Panc1 (cell line): ENCODE measurements at regions not wholly inside any gene's neighbourhood (a gene's known extent, or its start where the extent isn't known, plus 50 kb on each side); places are given as distances from the start of the nearest gene placed in this dataset.

Experiments used
- ATAC-seq: fragments of 200-7000 bp; cut with Tn5 transposase; 2 replicates; pipeline ENCODE4 v1.9.1; 2020; ENCODE audit warnings: mild to moderate bottlenecking, moderate library complexity
- BruUV-seq: library from RNA; stranded (reverse); fragments of 400-500 nt; replicated peaks from 2 replicates; lab custom pipeline; 2021; lab: Mats Ljungman, UMichigan
- CTCF ChIA-PET: fragments of 300-600 bp; sonication (Branson Sonifier 250); formaldehyde crosslinking; loops from one replicate; lab custom pipeline; 2022; ENCODE audit warnings: antibody characterized with exemption; lab: Charles Lee
- POLR2A ChIA-PET: fragments of 300-600 bp; sonication (Branson Sonifier 250); formaldehyde crosslinking; loops from one replicate; lab custom pipeline; 2022; ENCODE audit warnings: antibody characterized with exemption; lab: Charles Lee
- DNase-seq: peaks from one replicate; pipeline ENCODE4 v3.0.0-alpha.2; 2010; ENCODE audit warnings: low read depth, low spot score
- H3K27ac ChIP-seq: 2 replicates; pipeline ENCODE4 v1.5.1; 2011; ENCODE audit warnings: mild to moderate bottlenecking, low read length, inconsistent platforms
- H3K27me3 ChIP-seq: fragments of 200-500 bp; sonication (Bioruptor generic); 2 replicates; pipeline ENCODE4 v1.6.0; 2014; ENCODE audit warnings: low read length, inconsistent platforms; ENCODE audit not compliant: control insufficient read depth, insufficient read depth
- H3K36me3 ChIP-seq: fragments of 200-500 bp; sonication (Bioruptor generic); 2 replicates; pipeline ENCODE4 v1.5.1; 2014; ENCODE audit warnings: inconsistent platforms, mild to moderate bottlenecking, low read length, moderate library complexity; ENCODE audit not compliant: control insufficient read depth, insufficient read depth
- H3K4me1 ChIP-seq: 2 replicates; pipeline ENCODE4 v1.5.1; 2011; ENCODE audit warnings: inconsistent platforms, mild to moderate bottlenecking, low read length, moderate library complexity; ENCODE audit not compliant: control insufficient read depth, insufficient read depth
- H3K4me3 ChIP-seq, 2 experiments: 2 replicates each; pipeline ENCODE4 v1.5.1; 2011 to 2012; ENCODE audit warnings: low read depth in 2 of 2, low read length in 2 of 2, mild to moderate bottlenecking in 2 of 2, inconsistent platforms in 1 of 2, moderate library complexity in 1 of 2
- H3K9me3 ChIP-seq: fragments of 200-500 bp; sonication (Bioruptor generic); 2 replicates; pipeline ENCODE4 v1.5.1; 2014; ENCODE audit warnings: low read depth, mild to moderate bottlenecking, inconsistent platforms, low read length, moderate library complexity; ENCODE audit not compliant: control insufficient read depth, insufficient read depth
- POLR2AphosphoS5 ChIP-seq: IDR thresholded peaks from 2 replicates; pipeline ENCODE4 v1.6.1; 2012; ENCODE audit warnings: mild to moderate bottlenecking, low read depth, low read length, moderate library complexity
- SIN3A ChIP-seq: IDR thresholded peaks from 2 replicates; pipeline ENCODE4 v1.6.1; 2012; ENCODE audit warnings: low read depth, mild to moderate bottlenecking, low read length, moderate library complexity, borderline replicate concordance; ENCODE audit not compliant: insufficient read depth
- TCF7L2 ChIP-seq: IDR thresholded peaks from 2 replicates; pipeline ENCODE4 v1.6.1; 2011; ENCODE audit warnings: mild to moderate bottlenecking, low read depth, low read length, inconsistent platforms
- in situ Hi-C: cut with HindIII; loops from 2 replicates; pipeline ENCODE4 v1.10.0; 2016; ENCODE audit warnings: low sequenced_read_pairs, low pct_unique_long_range_greater_than_20kb
- intact Hi-C: fragments of 100-400 bp; cut with micrococcal nuclease; formaldehyde crosslinking; loops from one replicate; pipeline ENCODE4 v1.10.0; 2022; ENCODE audit not compliant: unreplicated experiment
- TF ChIP-seq, protein P1 (sequence below), 2 experiments: IDR thresholded peaks; 2 replicates each; pipeline ENCODE4 v1.6.1; 2011 to 2012; ENCODE audit warnings: low read depth in 2 of 2, control low read depth in 1 of 2, low read length in 1 of 2, mild to moderate bottlenecking in 1 of 2, moderate library complexity in 1 of 2; ENCODE audit not compliant: insufficient read depth in 1 of 2
- TF ChIP-seq, protein P2 (sequence below): fragments of 450-650 bp; IDR thresholded peaks from 2 replicates; pipeline ENCODE4 v1.5.1; 2017; ENCODE audit warnings: mild to moderate bottlenecking

- ChIA-PET POLR2A (no interaction called here), CTCF (no interaction called here)
- no TSS peak for BruUV-seq
- H3K9me3 ChIP-seq, result no peaks in the 10 kb centered on the region
- ATAC-seq, result no peak
- in situ Hi-C loops, result no loop called here
- intact Hi-C loops, result no loop called here
- no peak overlapping the region for H3K4me3 ChIP-seq
- H3K36me3 ChIP-seq, result no peaks in the 10 kb centered on the region
- TF ChIP-seq, protein P1, sequence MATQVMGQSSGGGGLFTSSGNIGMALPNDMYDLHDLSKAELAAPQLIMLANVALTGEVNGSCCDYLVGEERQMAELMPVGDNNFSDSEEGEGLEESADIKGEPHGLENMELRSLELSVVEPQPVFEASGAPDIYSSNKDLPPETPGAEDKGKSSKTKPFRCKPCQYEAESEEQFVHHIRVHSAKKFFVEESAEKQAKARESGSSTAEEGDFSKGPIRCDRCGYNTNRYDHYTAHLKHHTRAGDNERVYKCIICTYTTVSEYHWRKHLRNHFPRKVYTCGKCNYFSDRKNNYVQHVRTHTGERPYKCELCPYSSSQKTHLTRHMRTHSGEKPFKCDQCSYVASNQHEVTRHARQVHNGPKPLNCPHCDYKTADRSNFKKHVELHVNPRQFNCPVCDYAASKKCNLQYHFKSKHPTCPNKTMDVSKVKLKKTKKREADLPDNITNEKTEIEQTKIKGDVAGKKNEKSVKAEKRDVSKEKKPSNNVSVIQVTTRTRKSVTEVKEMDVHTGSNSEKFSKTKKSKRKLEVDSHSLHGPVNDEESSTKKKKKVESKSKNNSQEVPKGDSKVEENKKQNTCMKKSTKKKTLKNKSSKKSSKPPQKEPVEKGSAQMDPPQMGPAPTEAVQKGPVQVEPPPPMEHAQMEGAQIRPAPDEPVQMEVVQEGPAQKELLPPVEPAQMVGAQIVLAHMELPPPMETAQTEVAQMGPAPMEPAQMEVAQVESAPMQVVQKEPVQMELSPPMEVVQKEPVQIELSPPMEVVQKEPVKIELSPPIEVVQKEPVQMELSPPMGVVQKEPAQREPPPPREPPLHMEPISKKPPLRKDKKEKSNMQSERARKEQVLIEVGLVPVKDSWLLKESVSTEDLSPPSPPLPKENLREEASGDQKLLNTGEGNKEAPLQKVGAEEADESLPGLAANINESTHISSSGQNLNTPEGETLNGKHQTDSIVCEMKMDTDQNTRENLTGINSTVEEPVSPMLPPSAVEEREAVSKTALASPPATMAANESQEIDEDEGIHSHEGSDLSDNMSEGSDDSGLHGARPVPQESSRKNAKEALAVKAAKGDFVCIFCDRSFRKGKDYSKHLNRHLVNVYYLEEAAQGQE (IDR thresholded peaks at IDR 0.05; ENCODE audit: insufficient read depth in 1 of 2, low read depth in 2 of 2, low read length in 1 of 2), result no peak
- TF ChIP-seq POLR2AphosphoS5 (no peak), SIN3A (no peak), TCF7L2 (no peak)
- TF ChIP-seq, protein P2, sequence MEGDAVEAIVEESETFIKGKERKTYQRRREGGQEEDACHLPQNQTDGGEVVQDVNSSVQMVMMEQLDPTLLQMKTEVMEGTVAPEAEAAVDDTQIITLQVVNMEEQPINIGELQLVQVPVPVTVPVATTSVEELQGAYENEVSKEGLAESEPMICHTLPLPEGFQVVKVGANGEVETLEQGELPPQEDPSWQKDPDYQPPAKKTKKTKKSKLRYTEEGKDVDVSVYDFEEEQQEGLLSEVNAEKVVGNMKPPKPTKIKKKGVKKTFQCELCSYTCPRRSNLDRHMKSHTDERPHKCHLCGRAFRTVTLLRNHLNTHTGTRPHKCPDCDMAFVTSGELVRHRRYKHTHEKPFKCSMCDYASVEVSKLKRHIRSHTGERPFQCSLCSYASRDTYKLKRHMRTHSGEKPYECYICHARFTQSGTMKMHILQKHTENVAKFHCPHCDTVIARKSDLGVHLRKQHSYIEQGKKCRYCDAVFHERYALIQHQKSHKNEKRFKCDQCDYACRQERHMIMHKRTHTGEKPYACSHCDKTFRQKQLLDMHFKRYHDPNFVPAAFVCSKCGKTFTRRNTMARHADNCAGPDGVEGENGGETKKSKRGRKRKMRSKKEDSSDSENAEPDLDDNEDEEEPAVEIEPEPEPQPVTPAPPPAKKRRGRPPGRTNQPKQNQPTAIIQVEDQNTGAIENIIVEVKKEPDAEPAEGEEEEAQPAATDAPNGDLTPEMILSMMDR, result no peak
- no peaks in the 10 kb centered on the region for H3K4me1 ChIP-seq
- no peak overlapping the region for H3K27ac ChIP-seq
- DNase-seq, result no peak
- no peaks in the 10 kb centered on the region for H3K27me3 ChIP-seq
Measured at GRCh38 chr1:78825561-78825960, 175.9 kb downstream of the IFI44 start.

DNA sequence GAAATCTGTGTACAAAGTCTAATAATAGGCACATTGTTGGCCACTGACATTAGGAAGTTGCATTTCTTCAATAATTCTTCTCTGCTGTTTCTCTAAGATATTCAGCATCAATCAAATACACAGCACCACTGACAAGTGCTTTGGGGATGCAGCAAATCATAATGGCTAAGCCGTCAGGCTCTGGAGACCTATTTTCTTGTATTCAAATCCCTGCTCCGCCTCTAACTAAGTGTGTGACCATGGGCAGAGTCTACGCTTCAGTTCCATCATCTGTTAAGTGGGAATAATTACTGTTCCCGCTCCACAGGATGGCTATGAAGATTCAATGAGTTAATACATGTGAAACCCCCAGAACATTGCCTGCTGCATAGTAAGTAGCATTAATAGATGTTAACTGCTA lies 176.9 kb downstream of the ADGRL4 start:
- POLR2A ChIA-PET, result no interaction called here

More for the DNA sequence above, 176.9 kb downstream of the ADGRL4 start:
- Histone ChIP-seq H3K36me3 (no peaks in the 10 kb centered on the region), H3K27me3 (no peaks in the 10 kb centered on the region), H3K9me3 (no peaks in the 10 kb centered on the region), H3K27ac (no peak overlapping the region), H3K4me3 (no peak overlapping the region), H3K4me1 (no peaks in the 10 kb centered on the region)
- in situ Hi-C loops (no loop called here), intact Hi-C loops (no loop called here)
- ATAC-seq (no peak), DNase-seq (no peak)
- no TSS peak for BruUV-seq
- CTCF ChIA-PET, result no interaction called here
- TF ChIP-seq, protein P1 (IDR thresholded peaks at IDR 0.05; ENCODE audit: insufficient read depth in 1 of 2, low read depth in 2 of 2, low read length in 1 of 2), result no peak
- TF ChIP-seq TCF7L2 (no peak), SIN3A (no peak), POLR2AphosphoS5 (no peak)
- TF ChIP-seq, protein P2, result no peak
